ENCODE measurements at regions not wholly inside any gene's neighbourhood (a gene's known extent, or its start where the extent isn't known, plus 50 kb on each side); places are given as distances from the start of the nearest gene placed in this dataset.

- no peak for TF ChIP-seq GATA2 (IDR thresholded peaks at IDR 0.05; ENCODE audit: low read depth, low read length)
- no peak for TF ChIP-seq GATA3 (IDR thresholded peaks at IDR 0.05; ENCODE audit: low read depth, low read length)
Measured at GRCh38 chr5:173774271-173774761, 113.8 kb upstream of the CPEB4 start.
